ENCODE measurements at regions not wholly inside any gene's neighbourhood (a gene's known extent, or its start where the extent isn't known, plus 50 kb on each side); places are given as distances from the start of the nearest gene placed in this dataset.

DNA sequence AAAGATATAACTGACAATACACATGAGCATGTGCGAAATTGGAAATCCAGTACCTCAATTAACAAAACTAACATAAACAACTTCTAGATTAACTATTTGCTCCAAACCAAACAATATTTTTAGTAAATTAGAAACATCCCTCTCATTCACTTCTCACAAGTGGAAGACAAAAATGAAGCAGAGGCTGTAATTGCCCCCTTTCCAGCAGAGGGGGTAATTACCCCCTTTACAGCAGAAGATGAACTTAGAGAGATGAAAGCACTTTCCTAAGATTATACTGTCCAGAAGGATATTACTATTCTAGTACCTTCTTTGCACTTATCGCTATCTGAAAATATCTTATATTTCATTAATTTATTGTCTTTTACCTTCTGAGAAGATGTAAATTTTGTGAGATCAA lies 1025.2 kb downstream of the FSCB start:
- no peak for TF ChIP-seq TCF7L2 (IDR thresholded peaks at IDR 0.05; ENCODE audit: low read depth, low read length)
- TF ChIP-seq MAF1 (CRISPR knock-in tag; IDR thresholded peaks at IDR 0.05; ENCODE audit: borderline replicate concordance): no peak
- TF ChIP-seq EZH2 (conservative IDR thresholded peaks at IDR 0.05; ENCODE audit: low read depth, low read length): no peak
- TF ChIP-seq ATF7 (IDR thresholded peaks at IDR 0.05): no peak
- no peak for TF ChIP-seq ATF7 (CRISPR knock-in tag; IDR thresholded peaks at IDR 0.05)
- no peak for TF ChIP-seq RELA (CRISPR knock-in tag; IDR thresholded peaks at IDR 0.05)
- TF ChIP-seq, protein P1, sequence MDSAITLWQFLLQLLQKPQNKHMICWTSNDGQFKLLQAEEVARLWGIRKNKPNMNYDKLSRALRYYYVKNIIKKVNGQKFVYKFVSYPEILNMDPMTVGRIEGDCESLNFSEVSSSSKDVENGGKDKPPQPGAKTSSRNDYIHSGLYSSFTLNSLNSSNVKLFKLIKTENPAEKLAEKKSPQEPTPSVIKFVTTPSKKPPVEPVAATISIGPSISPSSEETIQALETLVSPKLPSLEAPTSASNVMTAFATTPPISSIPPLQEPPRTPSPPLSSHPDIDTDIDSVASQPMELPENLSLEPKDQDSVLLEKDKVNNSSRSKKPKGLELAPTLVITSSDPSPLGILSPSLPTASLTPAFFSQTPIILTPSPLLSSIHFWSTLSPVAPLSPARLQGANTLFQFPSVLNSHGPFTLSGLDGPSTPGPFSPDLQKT (CRISPR knock-in tag; IDR thresholded peaks at IDR 0.05; ENCODE audit: borderline replicate concordance): no peak
- no peak for TF ChIP-seq SETDB1 (CRISPR knock-in tag; IDR thresholded peaks at IDR 0.05; ENCODE audit: borderline replicate concordance)
